Neural progenitor cell (in vitro differentiated cells): ENCODE measurements at regions not wholly inside any gene's neighbourhood (a gene's known extent, or its start where the extent isn't known, plus 50 kb on each side); places are given as distances from the start of the nearest gene placed in this dataset.

Experiments used
- CTCF ChIP-seq: fragments of 200-600 bp; sonication (generic); IDR thresholded peaks from 2 replicates; pipeline ENCODE4 v1.5.1; 2017; ENCODE audit warnings: antibody characterized with exemption, mild to moderate bottlenecking
- EZH2 ChIP-seq: fragments of 200-600 bp; sonication (generic); IDR thresholded peaks from 2 replicates; pipeline ENCODE4 v1.6.1; 2017; ENCODE audit warnings: antibody characterized with exemption, mild to moderate bottlenecking, moderate library complexity
- EZH2phosphoT487 ChIP-seq: fragments of 200-600 bp; sonication (generic); IDR thresholded peaks from 2 replicates; pipeline ENCODE4 v1.6.1; 2017; ENCODE audit warnings: antibody characterized with exemption

- TF ChIP-seq CTCF (no peak), EZH2phosphoT487 (no peak), EZH2 (no peak)
Measured at GRCh38 chr9:75739884-75740611, 150.4 kb upstream of the PCSK5 start.
